Transverse colon (tissue), 4 donors: ENCODE measurements at regions not wholly inside any gene's neighbourhood (a gene's known extent, or its start where the extent isn't known, plus 50 kb on each side); places are given as distances from the start of the nearest gene placed in this dataset.

ENCODE experiments used
- EP300 ChIP-seq: sonication (generic); formaldehyde crosslinking; IDR thresholded peaks from one replicate; pipeline ENCODE4 v1.6.1; 2017; ENCODE audit warnings: antibody characterized with exemption, low read depth
- POLR2A ChIP-seq: fragments of 450-650 bp; IDR thresholded peaks from one replicate; pipeline ENCODE4 v1.6.1; 2016; ENCODE audit warnings: antibody characterized with exemption, mild to moderate bottlenecking, moderate library complexity
- POLR2AphosphoS5 ChIP-seq, 3 donors: sonication (generic); formaldehyde crosslinking; IDR thresholded peaks; one replicate each; pipeline ENCODE4 v1.6.1; 2016; ENCODE audit warnings: antibody characterized with exemption in 3 of 3
- TF ChIP-seq, protein P1 (sequence below), 5 experiments: fragments of 200-600 bp in 3 of 5; fragments of 450-650 bp in 2 of 5; sonication (generic) in 3 of 5; IDR thresholded peaks; 1 replicate in 2 of 5; 2 replicates in 3 of 5; pipeline ENCODE4 v1.5.1; 2016 to 2017; ENCODE audit warnings: antibody characterized with exemption in 5 of 5, inconsistent platforms in 3 of 5, mild to moderate bottlenecking in 2 of 5, moderate library complexity in 1 of 5

DNA sequence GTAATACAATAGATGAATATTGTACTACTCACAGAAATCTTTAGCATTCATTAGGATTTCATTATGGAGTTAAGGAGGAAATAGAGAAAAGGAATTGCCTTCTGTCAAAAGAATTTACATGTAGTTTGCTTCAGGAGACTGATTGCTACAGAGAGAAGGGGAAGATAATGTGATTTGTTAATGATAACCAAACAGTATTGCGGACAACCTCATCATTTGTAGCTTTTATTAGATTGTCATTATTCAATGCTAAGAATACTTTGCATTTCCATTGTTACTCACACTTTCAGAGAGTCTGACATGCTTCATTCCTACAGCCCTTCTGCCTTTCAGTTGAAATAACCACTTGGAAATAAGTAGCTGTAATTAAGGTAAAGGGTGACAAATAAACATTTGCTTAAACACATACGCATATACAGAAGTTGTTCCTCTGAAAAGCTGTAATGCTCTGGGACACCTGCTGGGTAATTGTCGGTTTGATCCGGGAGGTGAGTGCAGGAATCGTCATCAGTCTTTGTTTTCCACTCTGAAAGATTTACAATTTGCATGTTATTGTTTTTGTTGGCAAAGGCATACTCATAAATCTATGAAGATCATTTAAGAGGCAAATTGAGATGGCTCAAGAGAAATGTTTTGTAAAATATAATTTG lies 600.2 kb downstream of the TRHDE start:
- TF ChIP-seq, protein P1, sequence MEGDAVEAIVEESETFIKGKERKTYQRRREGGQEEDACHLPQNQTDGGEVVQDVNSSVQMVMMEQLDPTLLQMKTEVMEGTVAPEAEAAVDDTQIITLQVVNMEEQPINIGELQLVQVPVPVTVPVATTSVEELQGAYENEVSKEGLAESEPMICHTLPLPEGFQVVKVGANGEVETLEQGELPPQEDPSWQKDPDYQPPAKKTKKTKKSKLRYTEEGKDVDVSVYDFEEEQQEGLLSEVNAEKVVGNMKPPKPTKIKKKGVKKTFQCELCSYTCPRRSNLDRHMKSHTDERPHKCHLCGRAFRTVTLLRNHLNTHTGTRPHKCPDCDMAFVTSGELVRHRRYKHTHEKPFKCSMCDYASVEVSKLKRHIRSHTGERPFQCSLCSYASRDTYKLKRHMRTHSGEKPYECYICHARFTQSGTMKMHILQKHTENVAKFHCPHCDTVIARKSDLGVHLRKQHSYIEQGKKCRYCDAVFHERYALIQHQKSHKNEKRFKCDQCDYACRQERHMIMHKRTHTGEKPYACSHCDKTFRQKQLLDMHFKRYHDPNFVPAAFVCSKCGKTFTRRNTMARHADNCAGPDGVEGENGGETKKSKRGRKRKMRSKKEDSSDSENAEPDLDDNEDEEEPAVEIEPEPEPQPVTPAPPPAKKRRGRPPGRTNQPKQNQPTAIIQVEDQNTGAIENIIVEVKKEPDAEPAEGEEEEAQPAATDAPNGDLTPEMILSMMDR (IDR thresholded peaks at IDR 0.05) = no peak
- TF ChIP-seq POLR2A = no peak
- TF ChIP-seq POLR2AphosphoS5 (IDR thresholded peaks at IDR 0.05) = no peak
- no peak for TF ChIP-seq EP300
